GM23248 (cell line): ENCODE measurements at regions not wholly inside any gene's neighbourhood (a gene's known extent, or its start where the extent isn't known, plus 50 kb on each side); places are given as distances from the start of the nearest gene placed in this dataset.
A peak's percentile ranks its signal among the peaks of the same experiment; 100 is the strongest.

ENCODE experiments used
- DNase-seq: peaks from one replicate; pipeline ENCODE4 v3.0.0-alpha.2; 2015
- H2AFZ ChIP-seq: fragments of 200-600 bp; sonication (generic); 2 replicates; pipeline ENCODE4 v1.6.1; 2016; ENCODE audit warnings: antibody characterized with exemption
- H3F3A ChIP-seq: fragments of 200-600 bp; sonication (generic); 2 replicates; pipeline ENCODE4 v1.6.1; 2016; ENCODE audit warnings: mild to moderate bottlenecking, antibody characterized with exemption, mixed run types; ENCODE audit not compliant: insufficient read depth
- H3K27ac ChIP-seq: fragments of 200-600 bp; sonication (generic); 2 replicates; pipeline ENCODE4 v1.5.1; 2016; ENCODE audit warnings: mild to moderate bottlenecking
- H3K27me3 ChIP-seq: fragments of 200-600 bp; sonication (generic); replicated peaks from 2 replicates; pipeline ENCODE4 v1.6.1; 2016; ENCODE audit warnings: mild to moderate bottlenecking; ENCODE audit not compliant: insufficient read depth
- H3K36me3 ChIP-seq: fragments of 200-600 bp; sonication (generic); 2 replicates; pipeline ENCODE4 v1.6.1; 2016; ENCODE audit warnings: low read depth, mild to moderate bottlenecking
- H3K4me1 ChIP-seq: fragments of 200-600 bp; sonication (generic); 2 replicates; pipeline ENCODE4 v1.6.1; 2016; ENCODE audit warnings: mild to moderate bottlenecking; ENCODE audit not compliant: insufficient read depth
- H3K4me2 ChIP-seq: fragments of 200-600 bp; sonication (generic); one replicate; pipeline ENCODE4 v1.6.1; 2016; ENCODE audit warnings: mild to moderate bottlenecking; ENCODE audit not compliant: unreplicated experiment
- H3K4me3 ChIP-seq: fragments of 200-600 bp; sonication (generic); 2 replicates; pipeline ENCODE4 v1.5.1; 2016; ENCODE audit warnings: mild to moderate bottlenecking
- H3K79me2 ChIP-seq: fragments of 200-600 bp; sonication (generic); 2 replicates; pipeline ENCODE4 v1.6.1; 2016; ENCODE audit warnings: mild to moderate bottlenecking; ENCODE audit not compliant: insufficient read depth
- H3K9ac ChIP-seq: fragments of 200-600 bp; sonication (generic); 2 replicates; pipeline ENCODE4 v1.6.1; 2016; ENCODE audit warnings: mild to moderate bottlenecking
- H3K9me2 ChIP-seq: fragments of 200-600 bp; sonication (generic); 2 replicates; pipeline ENCODE4 v1.6.1; 2016; ENCODE audit warnings: mixed run types, mild to moderate bottlenecking, moderate library complexity; ENCODE audit not compliant: insufficient read depth
- H3K9me3 ChIP-seq: fragments of 200-600 bp; sonication (generic); one replicate; pipeline ENCODE4 v1.6.1; 2017; ENCODE audit warnings: low read depth
- H4K20me1 ChIP-seq: fragments of 200-600 bp; sonication (generic); 2 replicates; pipeline ENCODE4 v1.6.0; 2016; ENCODE audit not compliant: insufficient read depth
- EZH2 ChIP-seq: fragments of 200-600 bp; sonication (generic); IDR thresholded peaks from 2 replicates; pipeline ENCODE4 v1.6.1; 2018; ENCODE audit warnings: antibody characterized with exemption, mild to moderate bottlenecking; ENCODE audit not compliant: insufficient read depth, poor library complexity, severe bottlenecking
- EZH2phosphoT487 ChIP-seq: fragments of 200-600 bp; sonication (generic); IDR thresholded peaks from 2 replicates; pipeline ENCODE4 v1.6.1; 2018; ENCODE audit warnings: antibody characterized with exemption, moderate library complexity, mild to moderate bottlenecking, low read depth; ENCODE audit not compliant: insufficient read depth
- WGBS, 2 experiments: methylation state at CpG; one replicate each; pipeline ENCODE4 v1.1.6; 2015 to 2017; ENCODE audit warnings: low lambda C conversion rate in 2 of 2, low coverage in 1 of 2; ENCODE audit errors: missing lambda C conversion rate in 2 of 2; 5-methylcytosine and 5-hydroxymethylcytosine counted together
- in situ Hi-C: fragments of 300-500 bp; cut with MboI; formaldehyde crosslinking; loops from 2 replicates; pipeline ENCODE4 v1.15.0; 2020

GRCh38 chr19:31424861-31425620, 75.8 kb upstream of the TSHZ3 start:
- Histone ChIP-seq H3K4me3 (no peak overlapping the region), H3K4me2 (no peak overlapping the region), H2AFZ (no peak overlapping the region), H3K27ac (no peak overlapping the region), H3K9me3 (no peaks in the 10 kb centered on the region), H3F3A (no peaks in the 10 kb centered on the region), H3K9me2 (no peaks in the 10 kb centered on the region), H3K79me2 (no peaks in the 10 kb centered on the region), H3K27me3 (no peaks in the 10 kb centered on the region; the same call in 1 of the 2 replicates), H4K20me1 (no peaks in the 10 kb centered on the region), H3K4me1 (peaks cover 7% of the 10 kb centered on the region; the same call in 1 of the 2 replicates), H3K36me3 (no peaks in the 10 kb centered on the region), H3K9ac (no peak overlapping the region)
- TF ChIP-seq EZH2 (no peak), EZH2phosphoT487 (no peak)
- in situ Hi-C loops = no loop called here
- WGBS, 2 experiments = 58 to 61% methylated on average over 9 of the region's 9 CpGs
- no peak for DNase-seq

GRCh38 chr19:31427857-31428256, 78.6 kb upstream of the TSHZ3 start:
- Histone ChIP-seq H3F3A (no peaks in the 10 kb centered on the region), H3K4me1 (peaks cover 7% of the 10 kb centered on the region; the same call in 1 of the 2 replicates), H3K9me3 (no peaks in the 10 kb centered on the region), H4K20me1 (no peaks in the 10 kb centered on the region), H3K27ac (no peak overlapping the region), H3K27me3 (no peaks in the 10 kb centered on the region), H3K9me2 (no peaks in the 10 kb centered on the region), H3K4me2 (peak overlapping the region; percentile 13), H3K4me3 (no peak overlapping the region), H2AFZ (no peak overlapping the region), H3K79me2 (no peaks in the 10 kb centered on the region), H3K9ac (no peak overlapping the region), H3K36me3 (no peaks in the 10 kb centered on the region)
- DNase-seq = peak; percentile 60
- in situ Hi-C loops = no loop called here
- WGBS, 2 experiments = 68 to 85% methylated on average over 1 of the region's 1 CpG
- no peak for TF ChIP-seq EZH2
- TF ChIP-seq EZH2phosphoT487 = no peak

- Histone ChIP-seq H2AFZ (no peak overlapping the region), H3K27ac (no peak overlapping the region), H3K79me2 (no peaks in the 10 kb centered on the region), H3K9me3 (no peaks in the 10 kb centered on the region), H3F3A (peaks cover 5% of the 10 kb centered on the region), H4K20me1 (no peaks in the 10 kb centered on the region), H3K4me3 (no peak overlapping the region), H3K4me1 (peaks cover 7% of the 10 kb centered on the region), H3K36me3 (no peaks in the 10 kb centered on the region), H3K27me3 (no peaks in the 10 kb centered on the region), H3K4me2 (no peak overlapping the region), H3K9me2 (no peaks in the 10 kb centered on the region), H3K9ac (no peak overlapping the region)
- WGBS, 2 experiments = 59 to 62% methylated on average over 4 of the region's 4 CpGs
- TF ChIP-seq EZH2phosphoT487 = no peak
- TF ChIP-seq EZH2 = no peak
- in situ Hi-C loops = no loop called here
- DNase-seq = no peak
Measured at GRCh38 chr19:31430381-31430780, 81.1 kb upstream of the TSHZ3 start.

- peaks cover 22% of the 10 kb centered on the region for H3F3A ChIP-seq
- H3K27me3 ChIP-seq = no peaks in the 10 kb centered on the region
- no peak overlapping the region for H3K27ac ChIP-seq
- no peak overlapping the region for H2AFZ ChIP-seq
- no peaks in the 10 kb centered on the region for H3K79me2 ChIP-seq
- peaks cover 26% of the 10 kb centered on the region for H3K4me1 ChIP-seq
- no peak overlapping the region for H3K9ac ChIP-seq
- no peaks in the 10 kb centered on the region for H4K20me1 ChIP-seq
- H3K4me2 ChIP-seq = no peak overlapping the region
- H3K4me3 ChIP-seq = no peak overlapping the region
- WGBS, 2 experiments = 61 to 65% methylated on average over 8 of the region's 8 CpGs
- in situ Hi-C loops = no loop called here
- no peaks in the 10 kb centered on the region for H3K9me2 ChIP-seq
- DNase-seq = no peak
- H3K9me3 ChIP-seq = no peaks in the 10 kb centered on the region
- no peaks in the 10 kb centered on the region for H3K36me3 ChIP-seq
- no peak for TF ChIP-seq EZH2phosphoT487
- TF ChIP-seq EZH2 = no peak
Measured at GRCh38 chr19:31432201-31432810, 83.1 kb upstream of the TSHZ3 start.
